KBM-7 (cell line): ENCODE measurements at regions not wholly inside any gene's neighbourhood (a gene's known extent, or its start where the extent isn't known, plus 50 kb on each side); places are given as distances from the start of the nearest gene placed in this dataset.
"Not testable (repeated sequence)": the region's sequence is repeated elsewhere in the genome, so short reads cannot be mapped to it uniquely, and the experiment has no call there.

Experiments
- DNase-seq: peaks from one replicate; pipeline ENCODE4 v3.0.0-alpha.2; 2015
- in situ Hi-C: fragments of 300-500 bp; cut with MboI; formaldehyde crosslinking; loops from 2 replicates; pipeline ENCODE4 v1.14.3; 2020; ENCODE audit warnings: low sequenced_read_pairs, low pct_unique_long_range_greater_than_20kb, mixed read lengths

DNA sequence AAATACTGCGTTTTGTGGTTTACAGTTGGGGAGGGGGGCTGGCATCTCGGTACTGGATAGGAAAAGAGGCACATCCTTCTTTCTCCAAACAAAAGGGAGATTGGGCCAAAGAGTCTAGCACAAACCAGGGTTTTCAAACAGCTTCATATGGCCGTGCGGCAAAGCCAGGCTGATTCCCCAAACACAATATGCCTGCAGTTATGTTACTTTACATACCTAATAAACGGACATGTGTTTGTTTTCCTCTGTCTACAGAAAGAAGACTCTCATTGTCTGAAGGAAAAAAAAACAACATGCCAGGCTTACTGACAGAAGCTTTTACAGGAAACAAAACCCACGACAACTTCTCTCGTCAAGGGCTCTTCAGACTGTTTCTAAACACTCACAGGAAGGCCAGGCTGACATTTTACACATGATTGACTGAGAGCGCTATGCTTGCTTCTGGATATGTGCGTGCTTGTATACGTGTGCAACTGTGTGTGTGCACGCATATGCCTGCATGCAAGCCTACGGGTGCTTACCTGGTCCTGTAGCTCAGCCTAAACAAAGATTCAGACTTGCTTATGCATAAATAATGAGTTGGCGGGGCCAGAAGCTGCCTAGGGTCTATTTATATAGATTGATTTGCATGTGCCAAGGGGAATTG is 461.0 kb upstream of the C16orf82 start:
- no peak for DNase-seq

GRCh38 chr16:26606381-26607150 is 460.2 kb upstream of the C16orf82 start:
- no peak for DNase-seq
- in situ Hi-C loops, result loop anchor here (25.0 kb wide), 1 partner anchor 881 kb away; no protein-coding TSS in a partner anchor

More for the DNA sequence above, 461.0 kb upstream of the C16orf82 start:
- in situ Hi-C loops, result loop anchor here (25.0 kb wide), 1 partner anchor 882 kb away; no protein-coding TSS in a partner anchor

- in situ Hi-C loops, result loop anchor here (25.0 kb wide), 1 partner anchor 873 kb away; no protein-coding TSS in a partner anchor
Measured at GRCh38 chr16:26614237-26614841, 452.4 kb upstream of the C16orf82 start.

DNA sequence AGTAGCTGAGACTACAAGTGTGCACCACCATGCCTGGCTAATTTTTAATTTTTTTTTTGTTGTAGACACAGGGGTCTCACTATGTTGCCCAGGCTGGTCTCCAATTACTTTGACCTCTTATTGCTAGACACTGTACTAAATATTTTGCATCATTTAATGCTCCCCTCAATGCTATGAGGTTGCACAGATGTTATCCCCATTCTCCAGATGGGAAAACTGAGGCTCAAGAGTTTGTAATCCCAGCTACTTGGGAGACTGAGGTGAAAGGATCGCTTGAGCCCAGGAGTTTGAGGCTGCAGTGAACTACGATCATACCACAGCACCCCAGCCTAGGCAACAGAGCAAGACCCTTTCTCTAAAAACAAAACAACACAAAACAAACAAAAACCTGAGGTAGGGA is 443.3 kb upstream of the C16orf82 start:
- in situ Hi-C loops, result loop anchor here (25.0 kb wide), 1 partner anchor 864 kb away; no protein-coding TSS in a partner anchor
- no peak for DNase-seq

More at GRCh38 chr16:26614237-26614841, 452.4 kb upstream of the C16orf82 start:
- DNase-seq, result no peak

DNA sequence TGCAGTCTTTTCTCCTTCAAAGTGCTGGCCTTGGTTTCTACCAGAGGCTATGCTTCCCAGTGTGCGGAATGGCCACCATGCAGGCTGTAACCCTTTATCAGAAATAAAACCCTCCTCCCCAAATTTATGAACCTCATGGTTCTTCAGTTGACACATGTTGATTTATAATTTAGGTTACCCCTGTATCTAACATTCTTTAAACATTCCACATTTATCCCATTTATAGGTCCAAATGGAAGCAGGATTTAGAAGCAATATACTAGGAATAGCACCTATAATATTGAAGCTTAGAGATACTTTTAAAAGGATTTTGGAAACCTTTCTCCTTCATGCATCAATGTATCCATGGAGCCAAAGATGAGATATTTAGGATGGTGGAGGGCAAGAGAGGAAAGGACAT is 438.8 kb upstream of the C16orf82 start:
- DNase-seq, result no peak
- in situ Hi-C loops, result no loop called here

DNA sequence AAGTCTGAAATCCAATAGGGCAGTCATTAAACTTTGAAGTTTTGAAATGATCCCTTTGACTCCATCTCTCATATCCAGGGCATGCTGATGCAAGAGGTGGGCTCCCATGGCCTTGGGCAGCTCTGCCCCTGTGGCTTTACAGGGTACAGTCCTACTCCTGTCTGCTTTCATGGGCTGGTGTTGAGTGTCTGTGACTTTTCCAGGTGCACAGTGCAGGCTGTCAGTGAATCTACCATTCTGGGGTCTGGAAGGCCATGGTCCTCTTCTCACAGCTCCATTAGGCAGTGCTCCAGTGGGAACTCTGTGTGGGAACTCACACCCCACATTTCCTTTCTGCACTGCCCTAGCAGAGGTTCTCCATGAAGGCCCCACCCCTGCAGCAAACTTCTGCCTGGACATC is 435.4 kb upstream of the C16orf82 start:
- DNase-seq, in situ Hi-C loops: not testable (repeated sequence)

- in situ Hi-C loops, result no loop called here
- DNase-seq, result no peak
Measured at GRCh38 chr16:26642047-26642664, 424.6 kb upstream of the C16orf82 start.

DNA sequence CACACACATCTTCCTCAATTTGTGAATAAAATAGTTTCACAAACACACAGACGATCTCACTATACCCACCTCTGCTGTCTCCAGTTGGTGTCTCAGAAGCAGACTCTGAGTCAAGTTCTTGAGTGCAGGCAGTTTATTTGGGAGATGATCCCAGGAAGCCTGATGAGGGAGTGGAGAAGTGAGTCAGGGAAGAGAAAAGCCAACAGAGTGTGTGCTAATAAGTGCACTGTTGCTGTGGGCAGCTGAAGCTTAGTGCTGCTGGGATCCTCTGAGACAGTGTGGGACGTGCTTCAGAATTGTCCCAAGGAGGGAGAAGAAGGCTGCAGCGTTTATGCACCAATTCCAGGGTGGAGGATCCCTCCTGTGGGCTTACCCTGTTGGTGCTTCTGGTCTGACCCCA is 423.2 kb upstream of the C16orf82 start:
- in situ Hi-C loops, result no loop called here
- no peak for DNase-seq

DNA sequence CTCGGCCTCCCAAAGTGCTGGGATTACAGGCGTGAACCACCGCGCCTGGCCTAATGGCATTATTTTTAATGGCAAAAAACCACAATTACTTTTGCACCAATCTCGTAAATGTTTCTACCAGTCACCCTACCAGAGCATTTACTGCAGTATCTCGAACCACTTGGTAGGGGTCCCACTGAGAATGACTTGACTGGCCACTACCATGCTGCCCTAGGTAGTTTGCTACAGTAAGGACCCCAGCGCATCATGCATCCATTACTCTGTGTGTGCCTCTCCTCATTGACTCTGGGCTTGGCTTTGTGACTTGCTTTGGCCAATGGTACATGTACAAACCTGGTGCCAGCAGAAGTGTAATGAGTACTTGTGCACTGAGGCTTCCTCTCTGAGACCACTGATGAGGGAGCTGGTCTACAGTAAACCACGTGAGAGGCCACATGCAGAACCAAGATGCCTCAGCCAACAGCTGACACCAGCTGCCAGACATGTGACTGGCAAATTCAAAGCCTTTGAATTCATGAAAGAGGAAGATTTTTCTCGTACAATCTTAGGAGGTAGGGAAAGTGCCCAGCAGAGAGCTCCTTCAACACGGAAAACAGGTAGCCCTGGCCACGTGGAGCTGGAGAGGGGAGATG is 421.7 kb upstream of the C16orf82 start:
- no peak for DNase-seq
- in situ Hi-C loops, result no loop called here

DNA sequence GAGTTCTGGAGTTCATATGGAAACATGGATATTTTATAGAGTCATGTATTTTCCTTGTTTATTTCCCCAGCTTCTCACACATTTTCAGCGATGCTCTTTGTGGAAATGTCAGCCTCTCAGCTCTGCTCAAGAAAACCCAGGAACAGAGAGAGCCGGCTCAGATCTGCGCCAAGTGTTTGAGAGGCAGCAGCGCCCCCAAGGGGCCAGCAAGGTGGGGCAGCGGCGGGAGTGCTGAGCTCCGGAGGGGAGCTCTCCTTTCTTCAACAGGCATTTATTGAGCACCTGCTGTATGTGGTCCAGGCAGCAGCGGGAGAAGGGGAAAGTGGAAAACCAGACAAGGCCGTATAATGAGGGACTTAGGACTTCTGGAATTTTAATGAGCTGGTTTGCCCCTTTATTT is 421.1 kb upstream of the C16orf82 start:
- in situ Hi-C loops, result no loop called here
- peak; percentile 20 for DNase-seq

GRCh38 chr16:26647870-26648269 is 418.9 kb upstream of the C16orf82 start:
- DNase-seq, result no peak
- in situ Hi-C loops, result no loop called here

- in situ Hi-C loops, result no loop called here
- no peak for DNase-seq
Measured at GRCh38 chr16:26648851-26649250, 417.9 kb upstream of the C16orf82 start.

GRCh38 chr16:26649381-26650045 is 417.2 kb upstream of the C16orf82 start:
- in situ Hi-C loops, result no loop called here
- DNase-seq, result no peak

DNA sequence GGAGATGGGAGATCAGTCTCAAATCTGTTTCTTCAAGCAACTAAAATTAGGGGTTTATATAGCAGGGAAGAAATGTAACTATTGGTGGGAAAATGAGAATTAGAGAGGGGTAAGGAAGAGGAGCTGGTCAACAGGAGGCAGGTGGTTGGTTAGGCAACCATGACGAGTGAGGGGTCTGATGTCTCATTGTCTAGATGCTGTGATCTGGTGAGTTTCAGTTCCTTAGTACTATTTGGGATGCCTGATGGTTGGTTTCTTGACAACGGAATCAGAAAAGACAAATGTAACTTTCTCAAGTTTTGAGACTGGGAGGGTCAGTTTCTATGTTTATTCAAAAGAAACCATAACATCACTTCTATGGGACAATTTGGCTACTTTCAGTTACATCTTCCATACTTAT is 415.3 kb upstream of the C16orf82 start:
- in situ Hi-C loops, result no loop called here
- no peak for DNase-seq

DNA sequence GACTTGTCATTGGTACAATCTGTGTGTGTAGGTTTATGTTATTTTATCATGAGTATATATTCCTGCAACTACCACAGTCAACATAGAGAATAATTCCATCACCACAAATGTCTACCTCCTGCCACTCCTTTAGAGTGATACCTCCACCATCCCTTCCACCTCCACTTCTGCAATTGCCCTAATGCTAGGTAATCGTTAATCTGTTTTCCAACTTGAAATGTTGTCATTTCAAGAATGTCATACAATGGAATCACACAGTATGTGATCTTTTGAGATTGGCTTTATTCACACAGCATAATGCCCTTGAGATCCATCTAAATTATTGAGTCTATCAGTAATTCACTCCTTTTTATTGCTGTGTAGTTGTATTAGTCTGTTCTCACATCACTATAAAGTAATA is 414.8 kb upstream of the C16orf82 start:
- DNase-seq, result no peak
- in situ Hi-C loops, result no loop called here

DNA sequence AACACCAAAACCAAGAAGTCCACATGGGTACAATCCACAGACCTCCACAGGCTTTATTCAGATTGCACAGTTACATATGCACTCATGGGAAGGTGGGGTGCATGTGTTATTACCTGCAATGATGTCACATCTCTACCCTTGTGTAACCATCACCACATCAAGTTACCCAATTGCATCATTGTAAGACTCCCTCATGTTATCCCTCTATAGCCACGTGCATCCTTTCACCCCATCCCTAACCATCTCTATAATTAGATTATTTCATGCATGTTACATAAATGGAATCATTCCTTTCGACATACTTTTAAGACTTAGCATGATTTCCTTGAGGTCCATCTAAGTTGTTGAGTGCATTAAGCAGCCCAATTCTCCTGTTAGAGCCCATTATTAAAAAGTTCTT is 408.2 kb upstream of the C16orf82 start:
- no peak for DNase-seq
- in situ Hi-C loops, result no loop called here

- in situ Hi-C loops, result no loop called here
- DNase-seq, result no peak
Measured at GRCh38 chr16:26658915-26659314, 407.8 kb upstream of the C16orf82 start.

GRCh38 chr16:26664086-26664485 is 402.6 kb upstream of the C16orf82 start:
- in situ Hi-C loops, result no loop called here
- no peak for DNase-seq
